ENCODE measurements at regions not wholly inside any gene's neighbourhood (a gene's known extent, or its start where the extent isn't known, plus 50 kb on each side); places are given as distances from the start of the nearest gene placed in this dataset.

DNA sequence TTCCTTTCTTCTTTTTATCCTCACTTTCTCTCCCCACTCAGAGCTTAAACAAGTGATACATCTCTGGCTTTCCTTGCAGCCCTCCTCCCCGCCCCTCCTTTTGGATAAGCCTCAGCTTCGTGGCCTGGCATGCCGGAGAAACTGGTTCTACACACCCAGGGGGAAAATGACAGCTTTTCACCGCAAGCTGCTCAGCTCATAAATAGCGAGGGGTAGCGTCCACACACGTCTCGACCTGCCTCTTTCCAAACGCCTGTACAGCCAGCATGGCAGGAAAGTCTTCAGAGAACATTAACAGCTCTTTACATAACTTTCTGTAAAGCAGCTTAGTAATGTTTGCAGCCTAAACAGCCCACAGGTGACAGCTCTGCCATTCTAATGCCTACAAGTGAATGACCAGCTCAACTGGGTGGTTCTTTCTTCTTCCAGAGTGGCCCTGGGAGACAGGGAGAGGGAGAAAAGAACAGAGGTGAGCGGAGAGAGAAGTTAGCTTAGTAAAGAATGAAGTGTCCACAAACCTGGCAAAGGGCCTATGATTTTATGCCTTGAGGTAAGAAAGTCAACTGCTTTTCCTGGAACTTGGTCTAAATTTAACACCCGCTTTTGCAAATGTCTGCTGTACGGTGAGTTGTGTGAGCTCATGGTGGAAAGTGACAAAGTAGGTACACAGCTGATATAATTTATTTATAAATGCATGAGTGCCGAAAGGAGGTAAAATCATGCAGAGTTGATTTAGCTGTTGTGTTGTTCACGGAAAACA lies 251.5 kb downstream of the TFAP2A start:
- no peak overlapping the region for H3K4me3 ChIP-seq
- no peaks in the 10 kb centered on the region for H3K9me3 ChIP-seq
- no peak overlapping the region for H3K27ac ChIP-seq
- TF ChIP-seq, protein P1, sequence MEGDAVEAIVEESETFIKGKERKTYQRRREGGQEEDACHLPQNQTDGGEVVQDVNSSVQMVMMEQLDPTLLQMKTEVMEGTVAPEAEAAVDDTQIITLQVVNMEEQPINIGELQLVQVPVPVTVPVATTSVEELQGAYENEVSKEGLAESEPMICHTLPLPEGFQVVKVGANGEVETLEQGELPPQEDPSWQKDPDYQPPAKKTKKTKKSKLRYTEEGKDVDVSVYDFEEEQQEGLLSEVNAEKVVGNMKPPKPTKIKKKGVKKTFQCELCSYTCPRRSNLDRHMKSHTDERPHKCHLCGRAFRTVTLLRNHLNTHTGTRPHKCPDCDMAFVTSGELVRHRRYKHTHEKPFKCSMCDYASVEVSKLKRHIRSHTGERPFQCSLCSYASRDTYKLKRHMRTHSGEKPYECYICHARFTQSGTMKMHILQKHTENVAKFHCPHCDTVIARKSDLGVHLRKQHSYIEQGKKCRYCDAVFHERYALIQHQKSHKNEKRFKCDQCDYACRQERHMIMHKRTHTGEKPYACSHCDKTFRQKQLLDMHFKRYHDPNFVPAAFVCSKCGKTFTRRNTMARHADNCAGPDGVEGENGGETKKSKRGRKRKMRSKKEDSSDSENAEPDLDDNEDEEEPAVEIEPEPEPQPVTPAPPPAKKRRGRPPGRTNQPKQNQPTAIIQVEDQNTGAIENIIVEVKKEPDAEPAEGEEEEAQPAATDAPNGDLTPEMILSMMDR (IDR thresholded peaks at IDR 0.05 in 4 of 5, conservative IDR thresholded peaks at IDR 0.05 in 1 of 5) = no peak
- TF ChIP-seq POLR2A (IDR thresholded peaks at IDR 0.05) = no peak
- no peaks in the 10 kb centered on the region for H3K36me3 ChIP-seq
- ATAC-seq (no peak), DNase-seq (no peak)
- no peaks in the 10 kb centered on the region for H3K27me3 ChIP-seq
- intact Hi-C loops (cut with DNase I; ENCODE audit: low total_unique reads) = no loop called here
- in situ Hi-C loops (cut with MboI; ENCODE audit: low sequenced_read_pairs in 4 of 4) = no loop called here
- no peaks in the 10 kb centered on the region for H3K4me1 ChIP-seq

DNA sequence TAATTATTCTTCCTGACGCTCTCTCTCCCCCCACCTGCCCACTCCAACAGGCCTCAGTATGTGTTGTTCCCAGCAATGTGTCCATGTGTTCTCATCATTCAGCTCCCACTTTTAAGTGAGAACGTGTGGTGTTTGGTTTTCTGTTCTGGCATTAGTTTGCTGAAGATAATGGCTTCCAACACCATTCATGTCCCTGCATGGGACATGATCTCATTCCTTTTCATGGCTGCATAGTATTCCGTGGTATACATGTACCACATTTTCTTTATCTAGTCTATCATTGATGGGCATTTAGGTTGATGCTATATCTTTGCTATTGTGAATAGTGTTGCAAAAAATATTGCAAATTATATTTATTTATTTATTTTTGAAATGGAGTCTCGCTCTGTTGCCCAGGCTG lies 258.0 kb downstream of the TFAP2A start:
- DNase-seq (no peak), ATAC-seq (no peak)
- H3K9me3 ChIP-seq = no peaks in the 10 kb centered on the region
- no peak overlapping the region for H3K27ac ChIP-seq
- no peak overlapping the region for H3K4me3 ChIP-seq
- TF ChIP-seq, protein P1 (IDR thresholded peaks at IDR 0.05 in 4 of 5, conservative IDR thresholded peaks at IDR 0.05 in 1 of 5) = no peak
- TF ChIP-seq POLR2A (IDR thresholded peaks at IDR 0.05) = no peak
- H3K36me3 ChIP-seq = no peaks in the 10 kb centered on the region
- in situ Hi-C loops (cut with MboI; ENCODE audit: low sequenced_read_pairs in 4 of 4) = no loop called here
- H3K4me1 ChIP-seq = no peaks in the 10 kb centered on the region
- intact Hi-C loops (cut with DNase I; ENCODE audit: low total_unique reads) = no loop called here
- H3K27me3 ChIP-seq = no peaks in the 10 kb centered on the region

DNA sequence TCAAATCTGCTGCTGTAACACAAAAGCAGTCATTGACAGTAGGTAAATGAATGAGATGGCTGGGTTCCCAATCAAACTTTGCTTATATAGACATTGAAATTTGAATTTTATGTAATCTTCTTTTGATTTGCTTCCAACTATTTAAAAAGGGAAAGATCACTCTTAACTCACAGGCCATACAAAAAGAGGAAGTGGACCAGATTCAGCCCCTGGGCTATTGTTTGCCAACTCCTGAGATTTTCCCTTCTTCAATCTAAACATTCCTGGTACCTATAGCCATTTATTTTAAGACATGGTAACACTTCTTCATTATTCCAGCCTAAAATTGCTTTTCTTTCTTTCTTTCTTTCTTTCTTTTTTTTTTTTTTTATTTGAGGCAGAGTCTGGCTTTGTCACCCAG lies 260.6 kb downstream of the TFAP2A start:
- intact Hi-C loops (cut with DNase I; ENCODE audit: low total_unique reads) (no loop called here), in situ Hi-C loops (cut with MboI; ENCODE audit: low sequenced_read_pairs in 4 of 4) (no loop called here)
- no peaks in the 10 kb centered on the region for H3K4me1 ChIP-seq
- TF ChIP-seq, protein P1 (IDR thresholded peaks at IDR 0.05 in 4 of 5, conservative IDR thresholded peaks at IDR 0.05 in 1 of 5) = no peak
- no peak for TF ChIP-seq POLR2A (IDR thresholded peaks at IDR 0.05)
- H3K36me3 ChIP-seq = no peaks in the 10 kb centered on the region
- H3K27ac ChIP-seq = no peak overlapping the region
- H3K9me3 ChIP-seq = no peaks in the 10 kb centered on the region
- H3K4me3 ChIP-seq = no peak overlapping the region
- no peaks in the 10 kb centered on the region for H3K27me3 ChIP-seq
- ATAC-seq = no peak
- DNase-seq = no peak

DNA sequence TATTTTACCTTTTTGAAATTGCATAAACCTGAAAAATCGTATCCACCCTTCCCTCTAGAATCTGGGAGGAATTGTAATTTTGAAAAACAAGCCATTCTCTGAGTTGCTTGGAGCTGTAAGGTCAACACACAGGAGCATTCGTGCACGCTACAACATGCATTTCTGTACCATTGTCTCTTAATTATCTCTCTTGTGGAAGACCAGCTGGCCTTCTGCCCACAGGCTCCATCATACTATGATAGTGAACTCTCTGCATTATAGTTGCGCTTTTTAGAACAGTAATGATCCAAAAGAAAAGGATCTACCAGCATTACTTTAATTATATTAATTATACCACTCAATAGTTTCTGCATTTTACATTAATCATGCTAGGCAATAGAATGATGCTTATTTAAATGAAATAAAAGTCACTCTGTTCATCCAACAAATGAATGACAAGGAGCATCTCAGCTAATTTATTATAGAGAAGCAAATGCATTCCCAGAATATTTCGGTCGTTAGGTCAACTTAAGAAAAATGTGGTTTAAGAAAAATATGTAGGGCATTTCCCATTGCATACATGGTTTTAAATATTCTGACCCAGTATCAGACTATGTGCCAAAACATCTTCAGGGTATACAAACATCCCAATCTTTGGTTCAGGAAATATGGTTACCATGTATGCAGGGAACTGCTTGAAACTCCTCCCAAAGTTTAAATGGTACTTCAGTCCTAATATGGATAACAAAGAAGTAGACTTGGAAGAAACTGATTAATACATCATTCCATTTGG lies 263.5 kb downstream of the TFAP2A start:
- intact Hi-C loops (cut with DNase I; ENCODE audit: low total_unique reads) (no loop called here), in situ Hi-C loops (cut with MboI; ENCODE audit: low sequenced_read_pairs in 4 of 4) (no loop called here)
- TF ChIP-seq POLR2A (IDR thresholded peaks at IDR 0.05) = no peak
- DNase-seq (no peak), ATAC-seq (no peak)
- no peaks in the 10 kb centered on the region for H3K27me3 ChIP-seq
- no peak overlapping the region for H3K4me3 ChIP-seq
- H3K36me3 ChIP-seq = no peaks in the 10 kb centered on the region
- no peaks in the 10 kb centered on the region for H3K4me1 ChIP-seq
- H3K27ac ChIP-seq = no peak overlapping the region
- H3K9me3 ChIP-seq = no peaks in the 10 kb centered on the region

DNA sequence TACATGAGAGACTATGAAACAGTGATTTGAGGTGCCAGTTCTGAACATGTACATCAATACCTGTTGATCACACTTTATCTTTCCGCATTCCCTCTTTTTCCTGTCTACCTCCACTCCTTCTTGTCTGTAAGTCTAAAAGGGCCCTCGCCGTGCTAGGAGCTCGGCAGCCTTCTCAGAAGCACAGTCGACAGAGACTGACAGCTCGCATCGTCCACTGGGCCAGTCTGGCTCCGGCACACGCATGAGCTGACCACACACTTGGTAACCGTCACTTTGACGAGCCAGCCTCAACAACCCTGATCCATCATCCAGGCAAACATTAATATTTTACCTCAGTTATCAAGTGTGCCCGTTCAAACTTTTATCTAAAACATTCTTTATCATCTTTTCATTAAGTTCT lies 265.3 kb downstream of the TFAP2A start:
- H3K27ac ChIP-seq = no peak overlapping the region
- no peak for ATAC-seq
- intact Hi-C loops (cut with DNase I; ENCODE audit: low total_unique reads) = no loop called here

More for the DNA sequence above, 265.3 kb downstream of the TFAP2A start:
- Histone ChIP-seq H3K36me3 (no peaks in the 10 kb centered on the region), H3K4me3 (no peak overlapping the region), H3K4me1 (no peaks in the 10 kb centered on the region), H3K9me3 (no peaks in the 10 kb centered on the region), H3K27me3 (no peaks in the 10 kb centered on the region)
- TF ChIP-seq POLR2A (IDR thresholded peaks at IDR 0.05) = no peak
- TF ChIP-seq, protein P1 (IDR thresholded peaks at IDR 0.05 in 4 of 5, conservative IDR thresholded peaks at IDR 0.05 in 1 of 5) = no peak
- in situ Hi-C loops (cut with MboI; ENCODE audit: low sequenced_read_pairs in 4 of 4) = no loop called here
- DNase-seq = no peak

Data from gastrocnemius medialis (tissue), 4 donors.